ENCODE measurements at regions not wholly inside any gene's neighbourhood (a gene's known extent, or its start where the extent isn't known, plus 50 kb on each side); places are given as distances from the start of the nearest gene placed in this dataset.
A peak's percentile ranks its signal among the peaks of the same experiment; 100 is the strongest.

- Mint-ChIP-seq H3K4me3 (no peak overlapping the region), H3K9me3 (no peaks in the 10 kb centered on the region), H3K4me1 (peaks cover 11 to 12% of the 10 kb centered on the region in 2 experiments), H3K36me3 (ENCODE audit: insufficient read depth in 1 of 3, low read depth in 3 of 3) (no peaks in the 10 kb centered on the region), H3K27me3 (ENCODE audit: low read depth) (peaks cover 38% of the 10 kb centered on the region), H3K27ac (peak overlapping the region in 1 of 3 experiments; percentile 54; a peak in 1 of 7 replicates)
- H3K79me2 ChIP-seq (ENCODE audit: insufficient read depth, low read length) = no peaks in the 10 kb centered on the region
- H2BK120ac ChIP-seq (ENCODE audit: low read depth, low read length, poor library complexity, severe bottlenecking) = no peak overlapping the region
- H3K9me3 ChIP-seq (ENCODE audit: control insufficient read depth, low read depth, low read length) = no peaks in the 10 kb centered on the region
- H2AFZ ChIP-seq (ENCODE audit: low read length) = no peak overlapping the region
- no peaks in the 10 kb centered on the region; the same call in 1 of the 2 replicates for H3K4me1 ChIP-seq (ENCODE audit: insufficient read depth, low read length)
- no peak overlapping the region for H3K18ac ChIP-seq (ENCODE audit: insufficient read length, low read depth, low read length)
- H2BK5ac ChIP-seq (ENCODE audit: insufficient read length, low read length) = no peak overlapping the region
- no peak overlapping the region for H3T11ph ChIP-seq (ENCODE audit: low read length)
- no peaks in the 10 kb centered on the region for H4K20me1 ChIP-seq (ENCODE audit: control insufficient read depth, insufficient read depth, insufficient read length)
- no peak overlapping the region for H3K4me2 ChIP-seq (ENCODE audit: insufficient read depth, insufficient read length, low read length)
- WGBS (ENCODE audit: extremely low coverage, insufficient read length, low lambda C conversion rate) = no CpG with 5 or more reads among the region's 12 CpGs
- H3K27ac ChIP-seq (ENCODE audit: insufficient read length, low read depth, low read length) = no peak overlapping the region
- no peak overlapping the region for H3K4ac ChIP-seq (ENCODE audit: low read depth, low read length)
- H3K56ac ChIP-seq (ENCODE audit: insufficient read length, low read depth, low read length) = no peak overlapping the region
- H3K23me2 ChIP-seq (ENCODE audit: insufficient read length, low read depth, low read length, poor library complexity, severe bottlenecking) = no peaks in the 10 kb centered on the region
- H3K9ac ChIP-seq (ENCODE audit: extremely low read depth, insufficient read length, low read length) = no peak overlapping the region
- H4K91ac ChIP-seq (ENCODE audit: insufficient read length, low read depth, low read length) = no peak overlapping the region
- H3K23ac ChIP-seq (ENCODE audit: insufficient read length, low read depth, low read length) = no peak overlapping the region
- no peak overlapping the region for H2BK15ac ChIP-seq (ENCODE audit: low read depth, low read length)
- no peak overlapping the region for H2BK20ac ChIP-seq (ENCODE audit: low read depth, low read length, poor library complexity, severe bottlenecking)
- no peak overlapping the region for H3K14ac ChIP-seq (ENCODE audit: insufficient read depth, low read length)
- DNase-seq = no peak
- H3K27me3 ChIP-seq (ENCODE audit: insufficient read depth, low read length) = no peaks in the 10 kb centered on the region; the same call in 1 of the 2 replicates
- no peak overlapping the region for H4K5ac ChIP-seq (ENCODE audit: insufficient read length, low read depth, low read length)
- H2AK5ac ChIP-seq (ENCODE audit: insufficient read length, low read length) = no peak overlapping the region
- H2BK12ac ChIP-seq (ENCODE audit: insufficient read length, low read depth, low read length) = no peak overlapping the region
- no peak overlapping the region for H4K8ac ChIP-seq (replicated peaks; ENCODE audit: insufficient read length, low read depth, low read length)
- TF ChIP-seq, protein P1, sequence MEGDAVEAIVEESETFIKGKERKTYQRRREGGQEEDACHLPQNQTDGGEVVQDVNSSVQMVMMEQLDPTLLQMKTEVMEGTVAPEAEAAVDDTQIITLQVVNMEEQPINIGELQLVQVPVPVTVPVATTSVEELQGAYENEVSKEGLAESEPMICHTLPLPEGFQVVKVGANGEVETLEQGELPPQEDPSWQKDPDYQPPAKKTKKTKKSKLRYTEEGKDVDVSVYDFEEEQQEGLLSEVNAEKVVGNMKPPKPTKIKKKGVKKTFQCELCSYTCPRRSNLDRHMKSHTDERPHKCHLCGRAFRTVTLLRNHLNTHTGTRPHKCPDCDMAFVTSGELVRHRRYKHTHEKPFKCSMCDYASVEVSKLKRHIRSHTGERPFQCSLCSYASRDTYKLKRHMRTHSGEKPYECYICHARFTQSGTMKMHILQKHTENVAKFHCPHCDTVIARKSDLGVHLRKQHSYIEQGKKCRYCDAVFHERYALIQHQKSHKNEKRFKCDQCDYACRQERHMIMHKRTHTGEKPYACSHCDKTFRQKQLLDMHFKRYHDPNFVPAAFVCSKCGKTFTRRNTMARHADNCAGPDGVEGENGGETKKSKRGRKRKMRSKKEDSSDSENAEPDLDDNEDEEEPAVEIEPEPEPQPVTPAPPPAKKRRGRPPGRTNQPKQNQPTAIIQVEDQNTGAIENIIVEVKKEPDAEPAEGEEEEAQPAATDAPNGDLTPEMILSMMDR (conservative IDR thresholded peaks at IDR 0.05) = no peak
- no peaks in the 10 kb centered on the region for H3K79me1 ChIP-seq (ENCODE audit: insufficient read depth, low read depth, low read length, poor library complexity, severe bottlenecking)
Observed at GRCh38 chr20:22374678-22375590, 209.4 kb downstream of the FOXA2 start.

Measured in H9 (cell line).